Stimulated activated CD4-positive, alpha-beta T cell treated with anti-CD3 and anti-CD28 coated beads, Interleukin-2, amount 100 ng/mL, for 48 hours (primary cell): ENCODE measurements at regions not wholly inside any gene's neighbourhood (a gene's known extent, or its start where the extent isn't known, plus 50 kb on each side); places are given as distances from the start of the nearest gene placed in this dataset.

Experiments
- DNase-seq, 2 donors: peaks; one replicate each; pipeline ENCODE4 v3.0.0-alpha.2; 2020

- DNase-seq: no peak
Measured at GRCh38 chr3:96039632-96040031, 774.8 kb upstream of the EPHA6 start.

DNA sequence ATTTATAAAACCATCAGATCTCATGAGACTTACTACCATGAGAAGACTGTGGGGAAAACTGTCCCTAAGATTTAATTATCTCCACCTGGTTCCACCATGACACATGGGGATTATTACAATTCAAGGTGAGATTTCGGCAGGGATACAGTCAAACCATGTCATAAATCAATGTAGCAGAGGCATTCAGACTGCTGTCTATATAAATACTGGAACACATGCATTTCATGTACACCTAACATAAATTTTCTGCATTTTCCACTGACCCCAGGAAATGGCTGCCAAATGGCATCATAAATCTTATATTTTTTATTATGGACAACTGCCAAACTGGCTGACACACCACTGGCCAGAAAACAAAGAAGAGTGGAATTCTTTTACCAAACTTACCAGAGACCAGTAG lies 755.1 kb upstream of the EPHA6 start:
- DNase-seq: no peak

DNA sequence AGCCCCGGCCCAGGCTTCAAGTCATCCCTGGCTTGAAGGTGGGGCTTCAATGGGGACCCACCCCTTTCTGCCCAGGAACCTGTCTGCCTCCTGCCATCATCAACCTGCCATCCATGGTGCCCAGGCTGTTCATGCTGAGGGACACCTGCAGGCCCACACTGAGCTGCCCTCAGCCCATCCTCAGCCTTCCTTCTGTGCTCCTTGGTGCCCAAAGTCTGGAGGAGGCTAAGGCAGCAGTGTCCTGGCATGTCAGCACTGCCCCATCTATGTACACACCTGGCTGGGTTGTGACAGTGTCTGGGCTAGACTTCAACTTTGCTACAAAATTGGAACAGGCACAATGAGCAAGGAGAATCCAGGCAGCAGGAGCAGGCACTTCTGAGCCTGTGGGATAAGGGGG lies 745.3 kb upstream of the EPHA6 start:
- no peak for DNase-seq

DNA sequence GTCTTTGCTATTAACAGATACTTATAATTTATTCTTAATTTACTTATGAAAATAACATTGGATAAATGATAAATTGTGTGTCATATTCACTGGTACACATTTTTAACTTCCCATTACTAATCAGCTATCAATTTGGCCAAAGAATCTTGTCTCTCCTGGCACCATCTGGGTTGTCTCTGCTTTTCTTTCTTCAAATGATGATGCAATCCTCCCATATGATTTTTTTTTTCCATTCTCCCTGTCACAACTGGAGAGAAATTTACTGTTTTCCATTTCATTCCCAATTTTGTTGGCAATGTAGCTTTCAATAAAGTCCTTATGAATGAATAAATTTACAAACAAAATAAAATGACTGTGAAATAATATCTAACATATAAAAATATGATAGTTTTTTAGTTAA lies 743.7 kb upstream of the EPHA6 start:
- DNase-seq: no peak

- no peak for DNase-seq
Measured at GRCh38 chr3:96071097-96071496, 743.3 kb upstream of the EPHA6 start.

- DNase-seq: no peak
Measured at GRCh38 chr3:96072226-96072625, 742.2 kb upstream of the EPHA6 start.

DNA sequence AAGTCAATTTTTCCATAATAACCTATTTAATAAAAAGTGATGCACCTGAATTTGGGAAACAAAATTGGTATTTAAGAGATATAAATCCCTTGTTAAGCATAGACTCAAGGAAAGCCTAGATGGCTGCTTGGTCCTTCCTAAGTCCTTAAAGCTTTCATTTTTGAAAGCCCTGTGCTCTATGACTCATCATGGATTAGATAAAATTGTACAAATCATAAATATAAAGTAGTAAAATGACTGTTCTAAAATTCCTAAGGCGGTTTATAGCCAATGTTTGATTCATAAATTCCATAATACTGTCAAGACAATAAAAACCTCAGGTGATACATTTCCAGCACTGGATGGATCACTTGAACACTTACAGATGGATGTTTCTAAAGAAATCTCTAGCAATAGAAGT lies 730.8 kb upstream of the EPHA6 start:
- no peak for DNase-seq

GRCh38 chr3:96086018-96086417 lies 728.4 kb upstream of the EPHA6 start:
- no peak for DNase-seq

- no peak for DNase-seq
Measured at GRCh38 chr3:96101006-96101560, 713.3 kb upstream of the EPHA6 start.

GRCh38 chr3:96106701-96107100 lies 707.7 kb upstream of the EPHA6 start:
- no peak for DNase-seq
